K562 (cell line): ENCODE measurements at regions not wholly inside any gene's neighbourhood (a gene's known extent, or its start where the extent isn't known, plus 50 kb on each side); places are given as distances from the start of the nearest gene placed in this dataset.

ENCODE experiments used
- E2F3 ChIP-seq: fragments of 250-450 bp; sonication (Bioruptor Pico); IDR thresholded peaks from 2 replicates; pipeline ENCODE4 v1.4.0; 2020; ENCODE audit warnings: mild to moderate bottlenecking
- KLF1 ChIP-seq: fragments of 450-650 bp; IDR thresholded peaks from 2 replicates; pipeline ENCODE4 v1.6.1; 2016; ENCODE audit warnings: missing genetic modification characterization, missing compliant biosample characterization
- PBX2 ChIP-seq, 2 experiments: IDR thresholded peaks in 1 of 2; conservative IDR thresholded peaks in 1 of 2; 2 replicates each; pipeline ENCODE4 v1.6.1; 2016; ENCODE audit warnings: low read depth in 2 of 2, mild to moderate bottlenecking in 1 of 2, missing compliant biosample characterization in 1 of 2, missing genetic modification characterization in 1 of 2, moderate library complexity in 1 of 2
- RFX7 ChIP-seq: fragments of 250-450 bp; sonication (Bioruptor Pico); IDR thresholded peaks from 2 replicates; pipeline ENCODE4 v1.5.1; 2021; ENCODE audit warnings: mild to moderate bottlenecking
- SIRT6 ChIP-seq: IDR thresholded peaks from one replicate; pipeline ENCODE4 v1.6.1; 2012; ENCODE audit warnings: low read depth, mild to moderate bottlenecking, control low read depth, inconsistent platforms, low read length, moderate library complexity
- XRCC5 ChIP-seq: fragments of 200-400 bp; formaldehyde crosslinking; IDR thresholded peaks from 2 replicates; pipeline ENCODE4 v1.6.1; 2017; ENCODE audit warnings: low read depth, mild to moderate bottlenecking, low read length
- ZNF134 ChIP-seq: fragments of 250-450 bp; sonication (Bioruptor Pico); conservative IDR thresholded peaks from 2 replicates; pipeline ENCODE4 v1.4.0; 2020
- ZNF253 ChIP-seq: fragments of 250-450 bp; sonication (Bioruptor Pico); conservative IDR thresholded peaks from 2 replicates; pipeline ENCODE4 v1.6.1; 2021; ENCODE audit warnings: mild to moderate bottlenecking
- ZNF445 ChIP-seq: fragments of 250-450 bp; sonication (Bioruptor Pico); IDR thresholded peaks from 2 replicates; pipeline ENCODE4 v1.4.0; 2020; ENCODE audit warnings: low read depth, mild to moderate bottlenecking, moderate library complexity
- ZSCAN32 ChIP-seq: fragments of 450-650 bp; formaldehyde crosslinking; IDR thresholded peaks from 2 replicates; pipeline ENCODE4 v1.4.0; 2020; ENCODE audit warnings: mild to moderate bottlenecking, moderate library complexity
- TF ChIP-seq, protein P1 (sequence below), 2 experiments: fragments of 450-650 bp in 1 of 2; IDR thresholded peaks; 2 replicates each; pipeline ENCODE4 v1.6.1; 2011 to 2017; ENCODE audit warnings: low read depth in 2 of 2, antibody characterized with exemption in 1 of 2, borderline replicate concordance in 1 of 2, low read length in 1 of 2, mild to moderate bottlenecking in 1 of 2, mixed read lengths in 1 of 2; ENCODE audit not compliant: control insufficient read depth in 1 of 2
- TF ChIP-seq, protein P2 (sequence below): fragments of 450-650 bp; formaldehyde crosslinking; IDR thresholded peaks from 2 replicates; pipeline ENCODE4 v1.4.0; 2020; ENCODE audit warnings: mild to moderate bottlenecking, moderate library complexity
- TF ChIP-seq, protein P3 (sequence below): sonication (generic); formaldehyde crosslinking; IDR thresholded peaks from 2 replicates; pipeline ENCODE4 v1.8.0; 2023; ENCODE audit warnings: mild to moderate bottlenecking, missing genetic modification reagents

DNA sequence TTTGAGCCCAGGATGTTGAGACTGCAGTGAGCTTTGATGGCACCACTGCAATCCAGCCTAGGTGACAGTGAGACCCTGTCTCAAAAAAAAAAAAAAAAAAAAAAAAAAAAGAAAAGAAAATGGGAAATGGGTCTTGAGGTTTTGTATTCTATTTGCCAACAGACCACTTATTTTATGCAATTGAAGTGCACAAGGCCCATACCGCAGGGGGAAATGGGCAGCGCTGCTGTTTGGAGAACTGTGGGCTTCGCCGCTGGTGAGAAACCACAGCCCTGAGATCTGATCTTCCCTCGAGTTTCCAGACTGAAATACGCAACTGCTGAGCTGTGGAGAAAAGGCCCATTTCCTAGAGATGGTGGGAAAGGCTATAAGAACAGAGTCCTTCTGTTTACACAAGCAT is 512.0 kb downstream of the TCERG1L start (continued):
- TF ChIP-seq, protein P1, sequence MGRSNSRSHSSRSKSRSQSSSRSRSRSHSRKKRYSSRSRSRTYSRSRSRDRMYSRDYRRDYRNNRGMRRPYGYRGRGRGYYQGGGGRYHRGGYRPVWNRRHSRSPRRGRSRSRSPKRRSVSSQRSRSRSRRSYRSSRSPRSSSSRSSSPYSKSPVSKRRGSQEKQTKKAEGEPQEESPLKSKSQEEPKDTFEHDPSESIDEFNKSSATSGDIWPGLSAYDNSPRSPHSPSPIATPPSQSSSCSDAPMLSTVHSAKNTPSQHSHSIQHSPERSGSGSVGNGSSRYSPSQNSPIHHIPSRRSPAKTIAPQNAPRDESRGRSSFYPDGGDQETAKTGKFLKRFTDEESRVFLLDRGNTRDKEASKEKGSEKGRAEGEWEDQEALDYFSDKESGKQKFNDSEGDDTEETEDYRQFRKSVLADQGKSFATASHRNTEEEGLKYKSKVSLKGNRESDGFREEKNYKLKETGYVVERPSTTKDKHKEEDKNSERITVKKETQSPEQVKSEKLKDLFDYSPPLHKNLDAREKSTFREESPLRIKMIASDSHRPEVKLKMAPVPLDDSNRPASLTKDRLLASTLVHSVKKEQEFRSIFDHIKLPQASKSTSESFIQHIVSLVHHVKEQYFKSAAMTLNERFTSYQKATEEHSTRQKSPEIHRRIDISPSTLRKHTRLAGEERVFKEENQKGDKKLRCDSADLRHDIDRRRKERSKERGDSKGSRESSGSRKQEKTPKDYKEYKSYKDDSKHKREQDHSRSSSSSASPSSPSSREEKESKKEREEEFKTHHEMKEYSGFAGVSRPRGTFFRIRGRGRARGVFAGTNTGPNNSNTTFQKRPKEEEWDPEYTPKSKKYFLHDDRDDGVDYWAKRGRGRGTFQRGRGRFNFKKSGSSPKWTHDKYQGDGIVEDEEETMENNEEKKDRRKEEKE (IDR thresholded peaks at IDR 0.05; ENCODE audit: borderline replicate concordance in 1 of 2, control insufficient read depth in 1 of 2, low read depth in 2 of 2, low read length in 1 of 2) = no peak
- TF ChIP-seq KLF1 (tag) (no peak), ZNF253 (CRISPR knock-in tag) (no peak), ZSCAN32 (CRISPR knock-in tag) (no peak), ZNF134 (CRISPR knock-in tag) (no peak), PBX2 (CRISPR knock-in tag; IDR thresholded peaks at IDR 0.05; ENCODE audit: low read depth) (no peak), PBX2 (tag; conservative IDR thresholded peaks at IDR 0.05; ENCODE audit: low read depth) (no peak), E2F3 (CRISPR knock-in tag) (no peak), XRCC5 (no peak), SIRT6 (no peak), ZNF445 (CRISPR knock-in tag) (no peak), RFX7 (CRISPR knock-in tag) (no peak)
- TF ChIP-seq, protein P2, sequence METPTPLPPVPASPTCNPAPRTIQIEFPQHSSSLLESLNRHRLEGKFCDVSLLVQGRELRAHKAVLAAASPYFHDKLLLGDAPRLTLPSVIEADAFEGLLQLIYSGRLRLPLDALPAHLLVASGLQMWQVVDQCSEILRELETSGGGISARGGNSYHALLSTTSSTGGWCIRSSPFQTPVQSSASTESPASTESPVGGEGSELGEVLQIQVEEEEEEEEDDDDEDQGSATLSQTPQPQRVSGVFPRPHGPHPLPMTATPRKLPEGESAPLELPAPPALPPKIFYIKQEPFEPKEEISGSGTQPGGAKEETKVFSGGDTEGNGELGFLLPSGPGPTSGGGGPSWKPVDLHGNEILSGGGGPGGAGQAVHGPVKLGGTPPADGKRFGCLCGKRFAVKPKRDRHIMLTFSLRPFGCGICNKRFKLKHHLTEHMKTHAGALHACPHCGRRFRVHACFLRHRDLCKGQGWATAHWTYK (CRISPR knock-in tag) = no peak
- TF ChIP-seq, protein P3, sequence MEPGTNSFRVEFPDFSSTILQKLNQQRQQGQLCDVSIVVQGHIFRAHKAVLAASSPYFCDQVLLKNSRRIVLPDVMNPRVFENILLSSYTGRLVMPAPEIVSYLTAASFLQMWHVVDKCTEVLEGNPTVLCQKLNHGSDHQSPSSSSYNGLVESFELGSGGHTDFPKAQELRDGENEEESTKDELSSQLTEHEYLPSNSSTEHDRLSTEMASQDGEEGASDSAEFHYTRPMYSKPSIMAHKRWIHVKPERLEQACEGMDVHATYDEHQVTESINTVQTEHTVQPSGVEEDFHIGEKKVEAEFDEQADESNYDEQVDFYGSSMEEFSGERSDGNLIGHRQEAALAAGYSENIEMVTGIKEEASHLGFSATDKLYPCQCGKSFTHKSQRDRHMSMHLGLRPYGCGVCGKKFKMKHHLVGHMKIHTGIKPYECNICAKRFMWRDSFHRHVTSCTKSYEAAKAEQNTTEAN = no peak
- TF ChIP-seq, all 486 proteins: peak for 0
